ENCODE measurements at regions not wholly inside any gene's neighbourhood (a gene's known extent, or its start where the extent isn't known, plus 50 kb on each side); places are given as distances from the start of the nearest gene placed in this dataset.
"Not testable (repeated sequence)": the region's sequence is repeated elsewhere in the genome, so short reads cannot be mapped to it uniquely, and the experiment has no call there.

GRCh38 chr4:156117743-156118142 is 164.1 kb upstream of the CTSO start:
- Histone ChIP-seq H3K36me3 (ENCODE audit: control insufficient read depth, insufficient read depth, low read length) (no peaks in the 10 kb centered on the region), H3K4me1 (ENCODE audit: control insufficient read depth, insufficient read depth, low read length) (no peaks in the 10 kb centered on the region), H3K27me3 (ENCODE audit: control insufficient read depth, insufficient read depth, low read length) (no peaks in the 10 kb centered on the region), H3K4me3 (ENCODE audit: low read length) (no peak overlapping the region), H3K27ac (ENCODE audit: low read length) (no peak overlapping the region), H3K9me3 (ENCODE audit: control insufficient read depth, low read depth, low read length) (no peaks in the 10 kb centered on the region)
- WGBS (ENCODE audit: insufficient coverage, low lambda C conversion rate): no CpG with 5 or more reads among the region's 1 CpG
- DNase-seq: no peak

- Histone ChIP-seq H3K4me1 (ENCODE audit: control insufficient read depth, insufficient read depth, low read length) (no peaks in the 10 kb centered on the region), H3K27ac (ENCODE audit: low read length) (no peak overlapping the region), H3K36me3 (ENCODE audit: control insufficient read depth, insufficient read depth, low read length) (no peaks in the 10 kb centered on the region), H3K9me3 (ENCODE audit: control insufficient read depth, low read depth, low read length) (no peaks in the 10 kb centered on the region), H3K27me3 (ENCODE audit: control insufficient read depth, insufficient read depth, low read length) (no peaks in the 10 kb centered on the region), H3K4me3 (ENCODE audit: low read length) (no peak overlapping the region)
- no peak for DNase-seq
Measured at GRCh38 chr4:156116991-156117390, 163.3 kb upstream of the CTSO start.

- no peaks in the 10 kb centered on the region for H3K27me3 ChIP-seq (ENCODE audit: control insufficient read depth, insufficient read depth, low read length)
- DNase-seq: no peak
Measured at GRCh38 chr4:156113138-156113765, 159.6 kb upstream of the CTSO start.

GRCh38 chr4:156111686-156112085 is 158.0 kb upstream of the CTSO start:
- DNase-seq: no peak
- H3K9me3 ChIP-seq (ENCODE audit: control insufficient read depth, low read depth, low read length): no peaks in the 10 kb centered on the region
- no CpG with 5 or more reads among the region's 5 CpGs for WGBS (ENCODE audit: insufficient coverage, low lambda C conversion rate)
- H3K4me3 ChIP-seq (ENCODE audit: low read length): no peak overlapping the region
- no peaks in the 10 kb centered on the region for H3K4me1 ChIP-seq (ENCODE audit: control insufficient read depth, insufficient read depth, low read length)
- no peak overlapping the region for H3K27ac ChIP-seq (ENCODE audit: low read length)
- no peaks in the 10 kb centered on the region for H3K36me3 ChIP-seq (ENCODE audit: control insufficient read depth, insufficient read depth, low read length)
- no peaks in the 10 kb centered on the region for H3K27me3 ChIP-seq (ENCODE audit: control insufficient read depth, insufficient read depth, low read length)

More at GRCh38 chr4:156113138-156113765, 159.6 kb upstream of the CTSO start:
- H3K27ac ChIP-seq (ENCODE audit: low read length): no peak overlapping the region
- H3K36me3 ChIP-seq (ENCODE audit: control insufficient read depth, insufficient read depth, low read length): no peaks in the 10 kb centered on the region
- 71% methylated on average over 1 of the region's 1 CpG for WGBS (ENCODE audit: insufficient coverage, low lambda C conversion rate)
- no peaks in the 10 kb centered on the region for H3K9me3 ChIP-seq (ENCODE audit: control insufficient read depth, low read depth, low read length)
- H3K4me1 ChIP-seq (ENCODE audit: control insufficient read depth, insufficient read depth, low read length): no peaks in the 10 kb centered on the region
- H3K4me3 ChIP-seq (ENCODE audit: low read length): no peak overlapping the region

GRCh38 chr4:156109943-156110900 is 156.6 kb upstream of the CTSO start:
- H3K36me3 ChIP-seq (ENCODE audit: control insufficient read depth, insufficient read depth, low read length): no peaks in the 10 kb centered on the region
- H3K9me3 ChIP-seq (ENCODE audit: control insufficient read depth, low read depth, low read length): no peaks in the 10 kb centered on the region
- H3K4me3 ChIP-seq (ENCODE audit: low read length): no peak overlapping the region
- WGBS (ENCODE audit: insufficient coverage, low lambda C conversion rate): 93% methylated on average over 3 of the region's 11 CpGs
- H3K27ac ChIP-seq (ENCODE audit: low read length): no peak overlapping the region
- no peaks in the 10 kb centered on the region for H3K27me3 ChIP-seq (ENCODE audit: control insufficient read depth, insufficient read depth, low read length)
- DNase-seq: peak; percentile 5 to 8
- no peaks in the 10 kb centered on the region for H3K4me1 ChIP-seq (ENCODE audit: control insufficient read depth, insufficient read depth, low read length)

- not testable (repeated sequence) for H3K9me3 ChIP-seq (ENCODE audit: control insufficient read depth, low read depth, low read length); H3K36me3 ChIP-seq (ENCODE audit: control insufficient read depth, insufficient read depth, low read length); H3K4me3 ChIP-seq (ENCODE audit: low read length); DNase-seq; H3K27me3 ChIP-seq (ENCODE audit: control insufficient read depth, insufficient read depth, low read length); H3K4me1 ChIP-seq (ENCODE audit: control insufficient read depth, insufficient read depth, low read length); H3K27ac ChIP-seq (ENCODE audit: low read length)
- no CpG with 5 or more reads among the region's 1 CpG for whole genome bisulfite sequencing (ENCODE audit: insufficient coverage, low lambda C conversion rate)
Measured at GRCh38 chr4:156109087-156109486, 155.4 kb upstream of the CTSO start.

GRCh38 chr4:156103311-156103710 is 149.6 kb upstream of the CTSO start:
- WGBS (ENCODE audit: insufficient coverage, low lambda C conversion rate): 100% methylated on average over 1 of the region's 1 CpG
- no peak for DNase-seq

GRCh38 chr4:156102411-156102810 is 148.7 kb upstream of the CTSO start:
- DNase-seq: no peak
- Histone ChIP-seq H3K4me3 (ENCODE audit: low read length) (no peak overlapping the region), H3K4me1 (ENCODE audit: control insufficient read depth, insufficient read depth, low read length) (no peaks in the 10 kb centered on the region)

More at GRCh38 chr4:156103311-156103710, 149.6 kb upstream of the CTSO start:
- H3K4me1 ChIP-seq (ENCODE audit: control insufficient read depth, insufficient read depth, low read length): no peaks in the 10 kb centered on the region
- H3K9me3 ChIP-seq (ENCODE audit: control insufficient read depth, low read depth, low read length): no peaks in the 10 kb centered on the region
- H3K27me3 ChIP-seq (ENCODE audit: control insufficient read depth, insufficient read depth, low read length): no peaks in the 10 kb centered on the region
- no peaks in the 10 kb centered on the region for H3K36me3 ChIP-seq (ENCODE audit: control insufficient read depth, insufficient read depth, low read length)
- no peak overlapping the region for H3K4me3 ChIP-seq (ENCODE audit: low read length)
- no peak overlapping the region for H3K27ac ChIP-seq (ENCODE audit: low read length)

GRCh38 chr4:156101571-156101970 is 147.9 kb upstream of the CTSO start:
- Histone ChIP-seq H3K27ac (ENCODE audit: low read length) (no peak overlapping the region), H3K4me1 (ENCODE audit: control insufficient read depth, insufficient read depth, low read length) (no peaks in the 10 kb centered on the region), H3K27me3 (ENCODE audit: control insufficient read depth, insufficient read depth, low read length) (no peaks in the 10 kb centered on the region), H3K36me3 (ENCODE audit: control insufficient read depth, insufficient read depth, low read length) (no peaks in the 10 kb centered on the region), H3K4me3 (ENCODE audit: low read length) (no peak overlapping the region), H3K9me3 (ENCODE audit: control insufficient read depth, low read depth, low read length) (no peaks in the 10 kb centered on the region)
- no peak for DNase-seq
- no CpG with 5 or more reads among the region's 1 CpG for WGBS (ENCODE audit: insufficient coverage, low lambda C conversion rate)

More at GRCh38 chr4:156102411-156102810, 148.7 kb upstream of the CTSO start:
- Histone ChIP-seq H3K27me3 (ENCODE audit: control insufficient read depth, insufficient read depth, low read length) (no peaks in the 10 kb centered on the region), H3K36me3 (ENCODE audit: control insufficient read depth, insufficient read depth, low read length) (no peaks in the 10 kb centered on the region), H3K9me3 (ENCODE audit: control insufficient read depth, low read depth, low read length) (no peaks in the 10 kb centered on the region), H3K27ac (ENCODE audit: low read length) (no peak overlapping the region)

GRCh38 chr4:156100651-156101050 is 147.0 kb upstream of the CTSO start:
- no peak overlapping the region for H3K27ac ChIP-seq (ENCODE audit: low read length)

More at GRCh38 chr4:156100651-156101050, 147.0 kb upstream of the CTSO start:
- Histone ChIP-seq H3K4me1 (ENCODE audit: control insufficient read depth, insufficient read depth, low read length) (no peaks in the 10 kb centered on the region), H3K27me3 (ENCODE audit: control insufficient read depth, insufficient read depth, low read length) (no peaks in the 10 kb centered on the region), H3K9me3 (ENCODE audit: control insufficient read depth, low read depth, low read length) (no peaks in the 10 kb centered on the region), H3K4me3 (ENCODE audit: low read length) (no peak overlapping the region), H3K36me3 (ENCODE audit: control insufficient read depth, insufficient read depth, low read length) (no peaks in the 10 kb centered on the region)
- no peak for DNase-seq

All from large intestine (tissue), 3 donors.